ENCODE measurements at regions not wholly inside any gene's neighbourhood (a gene's known extent, or its start where the extent isn't known, plus 50 kb on each side); places are given as distances from the start of the nearest gene placed in this dataset.

- TF ChIP-seq CTCF (IDR thresholded peaks at IDR 0.05; ENCODE audit: low read length) (no peak), EZH2 (IDR thresholded peaks at IDR 0.05; ENCODE audit: borderline replicate concordance, low read length) (no peak)
These were observed 354.8 kb upstream of the TMEM132C start for GRCh38 chr12:127912035-127912665.
